HepG2 (cell line): ENCODE measurements at regions not wholly inside any gene's neighbourhood (a gene's known extent, or its start where the extent isn't known, plus 50 kb on each side); places are given as distances from the start of the nearest gene placed in this dataset.

Experiments
- ATAC-seq: fragments of 200-7000 bp; cut with Tn5 transposase; 3 replicates; pipeline ENCODE4 v1.9.1; 2020; ENCODE audit warnings: mild to moderate bottlenecking, moderate library complexity
- BruUV-seq: library from RNA; stranded (reverse); fragments of 400-500 nt; replicated peaks from 2 replicates; lab custom pipeline; 2021; lab: Mats Ljungman, UMichigan
- CTCF ChIA-PET: fragments of 300-600 bp; formaldehyde crosslinking; extraction: SDS; loops from one replicate; lab custom pipeline; 2021; ENCODE audit warnings: low total read pairs, inconsistent platforms, low intra/inter-chr PET ratio; lab: Yijun Ruan, JAX
- POLR2A ChIA-PET: fragments of 350-600 bp; sonication (Branson Sonifier 250); formaldehyde crosslinking; loops from one replicate; lab custom pipeline; 2020; ENCODE audit warnings: antibody characterized with exemption, inconsistent platforms; lab: Yijun Ruan, JAX
- DNase-seq: peaks from one replicate; pipeline ENCODE4 v3.0.0-alpha.2; 2015; ENCODE audit warnings: low spot score
- FAIRE-seq: peaks from 3 replicates; lab custom pipeline; 2011; peaks lifted over from hg19 to GRCh38; lab: Jason Lieb, UNC
- H2AFZ ChIP-seq: one replicate; pipeline ENCODE4 v1.6.1; 2011; ENCODE audit warnings: low read length, inconsistent platforms
- H3K27ac ChIP-seq: fragments of 300-600 bp; 3 replicates; pipeline ENCODE4 v1.8.0; 2011; ENCODE audit warnings: mixed run types, mild to moderate bottlenecking, mixed read lengths, low read length, inconsistent platforms; ENCODE audit not compliant: insufficient read depth; ENCODE audit errors: extremely low read length
- H3K27me3 ChIP-seq, 2 experiments: fragments of 200-600 bp in 1 of 2; 2 replicates in 1 of 2; 3 replicates in 1 of 2; pipeline versions ENCODE4 v1.6.0 to v1.8.0; 2011; ENCODE audit warnings: low read length in 2 of 2, mild to moderate bottlenecking in 2 of 2, moderate library complexity in 2 of 2, inconsistent platforms in 1 of 2; ENCODE audit not compliant: insufficient read depth in 2 of 2, control insufficient read depth in 1 of 2
- H3K36me3 ChIP-seq, 2 experiments: fragments of 200-600 bp in 1 of 2; replicated peaks in 1 of 2; 2 replicates in 1 of 2; 3 replicates in 1 of 2; pipeline versions ENCODE4 v1.5.1 to v1.8.0; 2011; ENCODE audit warnings: low read length in 2 of 2, inconsistent platforms in 1 of 2; ENCODE audit not compliant: insufficient read depth in 2 of 2, control insufficient read depth in 1 of 2
- H3K4me1 ChIP-seq: 2 replicates; pipeline ENCODE4 v1.5.1; 2012; ENCODE audit warnings: low read length, inconsistent platforms; ENCODE audit not compliant: insufficient read depth
- H3K4me2 ChIP-seq: 2 replicates; pipeline ENCODE4 v1.6.0; 2011; ENCODE audit warnings: low read depth, low read length, inconsistent platforms
- H3K4me3 ChIP-seq, 3 experiments: fragments of 200-600 bp in 1 of 3; sonication (generic), shearing (Covaris generic) in 1 of 3; replicated peaks in 1 of 3; 2 replicates each; pipeline ENCODE4 v1.5.1; 2011 to 2016; ENCODE audit warnings: low read length in 3 of 3, inconsistent platforms in 2 of 3, low read depth in 2 of 3, mild to moderate bottlenecking in 2 of 3, control low read depth in 1 of 3, mixed read lengths in 1 of 3; ENCODE audit not compliant: insufficient read depth in 1 of 3
- H3K79me2 ChIP-seq: one replicate; pipeline ENCODE4 v1.6.1; 2011; ENCODE audit warnings: low read length, inconsistent platforms; ENCODE audit not compliant: insufficient read depth
- H3K9ac ChIP-seq: 2 replicates; pipeline ENCODE4 v1.6.0; 2011; ENCODE audit warnings: mild to moderate bottlenecking, low read depth, low read length, inconsistent platforms; ENCODE audit not compliant: insufficient read depth
- H3K9me3 ChIP-seq: 2 replicates; pipeline ENCODE4 v1.5.1; 2012; ENCODE audit warnings: mild to moderate bottlenecking, low read length
- H4K20me1 ChIP-seq: 2 replicates; pipeline ENCODE4 v1.6.0; 2011; ENCODE audit warnings: inconsistent platforms, mild to moderate bottlenecking, low read length, moderate library complexity; ENCODE audit not compliant: insufficient read depth
- ARNTL ChIP-seq: sonication (generic); formaldehyde crosslinking; IDR thresholded peaks from 2 replicates; pipeline ENCODE4 v1.4.0; 2020; ENCODE audit warnings: mild to moderate bottlenecking, missing genetic modification reagents
- CBFB ChIP-seq: sonication (generic); formaldehyde crosslinking; IDR thresholded peaks from 2 replicates; pipeline ENCODE4 v1.4.0; 2020; ENCODE audit warnings: missing genetic modification reagents
- CENPX ChIP-seq: sonication (generic); formaldehyde crosslinking; IDR thresholded peaks from 2 replicates; pipeline ENCODE4 v1.9.0; 2021; ENCODE audit warnings: mild to moderate bottlenecking, missing genetic modification reagents, moderate library complexity
- CHD4 ChIP-seq: fragments of 200-600 bp; sonication (generic); IDR thresholded peaks from 2 replicates; pipeline ENCODE4 v1.7.0; 2017; ENCODE audit warnings: mild to moderate bottlenecking, low read length, borderline replicate concordance
- HOXA5 ChIP-seq: sonication (generic); formaldehyde crosslinking; IDR thresholded peaks from 2 replicates; pipeline ENCODE4 v1.4.0; 2020; ENCODE audit warnings: missing genetic modification reagents
- MAX ChIP-seq: IDR thresholded peaks from 2 replicates; pipeline ENCODE4 v1.6.1; 2012; ENCODE audit warnings: inconsistent platforms
- NR2F1 ChIP-seq, 2 experiments: fragments of 450-650 bp in 1 of 2; formaldehyde crosslinking in 1 of 2; IDR thresholded peaks; 2 replicates each; pipeline versions ENCODE4 v1.5.0 to v1.6.1; 2016 to 2020; ENCODE audit warnings: mild to moderate bottlenecking in 1 of 2, missing compliant biosample characterization in 1 of 2, missing genetic modification reagents in 1 of 2, moderate library complexity in 1 of 2
- PCBP2 ChIP-seq: fragments of 200-400 bp; formaldehyde crosslinking; optimal IDR thresholded peaks from 2 replicates; pipeline ENCODE3; 2018; ENCODE audit warnings: low read length, low read depth; ENCODE audit not compliant: poor library complexity, severe bottlenecking
- RBM22 ChIP-seq: fragments of 200-400 bp; formaldehyde crosslinking; optimal IDR thresholded peaks from 2 replicates; pipeline ENCODE3; 2017; ENCODE audit warnings: mild to moderate bottlenecking, low read length, moderate library complexity
- ZFP91 ChIP-seq: sonication (generic); formaldehyde crosslinking; IDR thresholded peaks from 2 replicates; pipeline ENCODE4 v1.9.0; 2022; ENCODE audit warnings: missing genetic modification reagents, mild to moderate bottlenecking, borderline replicate concordance
- ZNF18 ChIP-seq: sonication (generic); formaldehyde crosslinking; IDR thresholded peaks from 2 replicates; pipeline ENCODE4 v1.8.0; 2022; ENCODE audit warnings: mild to moderate bottlenecking, missing genetic modification reagents; ENCODE audit not compliant: insufficient replicate concordance
- ZNF256 ChIP-seq: sonication (generic); formaldehyde crosslinking; conservative IDR thresholded peaks from 2 replicates; pipeline ENCODE4 v1.4.0; 2020; ENCODE audit warnings: missing genetic modification reagents
- ZNF766 ChIP-seq: sonication (generic); formaldehyde crosslinking; IDR thresholded peaks from 2 replicates; pipeline ENCODE4 v1.5.0; 2020; ENCODE audit warnings: missing genetic modification reagents, borderline replicate concordance
- WGBS: methylation state at CpG from one replicate; pipeline ENCODE4 v1.1.6; 2017; ENCODE audit warnings: low lambda C conversion rate; 5-methylcytosine and 5-hydroxymethylcytosine counted together
- in situ Hi-C: cut with HindIII; loops from 2 replicates; pipeline ENCODE4 v1.10.0; 2017; ENCODE audit warnings: low pct_unique_long_range_greater_than_20kb; ENCODE audit not compliant: extremely low pct_ligation_motif_present
- intact Hi-C: fragments of 100-400 bp; cut with micrococcal nuclease; formaldehyde crosslinking; loops from one replicate; pipeline ENCODE4 v1.10.0; 2022; ENCODE audit not compliant: unreplicated experiment

GRCh38 chr6:26312096-26312463 is 52.9 kb upstream of the BTN3A2 start (continued):
- TF ChIP-seq ZNF18 (CRISPR knock-in tag) (peak; percentile 48), CENPX (CRISPR knock-in tag) (no peak), PCBP2 (no peak), NR2F1 (CRISPR knock-in tag; IDR thresholded peaks at IDR 0.05) (no peak)

GRCh38 chr6:26312501-26313397 is 52.2 kb upstream of the BTN3A2 start:
- Histone ChIP-seq H2AFZ (peak overlapping the region; percentile 92), H3K9me3 (no peaks in the 10 kb centered on the region), H3K9ac (peak overlapping the region; percentile 71), H3K4me1 (peaks cover 72% of the 10 kb centered on the region), H3K27ac (peak overlapping the region; percentile 55), H4K20me1 (no peaks in the 10 kb centered on the region), H3K4me3 (peak overlapping the region; percentile 67 to 80 (median 67)), H3K27me3 (no peaks in the 10 kb centered on the region), H3K79me2 (no peaks in the 10 kb centered on the region), H3K36me3 (no peaks in the 10 kb centered on the region), H3K4me2 (peak overlapping the region; percentile 96)
- 1% methylated on average over 34 of the region's 34 CpGs for WGBS
- ChIA-PET POLR2A (interaction anchor here (1.0 to 2.3 kb wide), 3 partner anchors 10 to 96 kb away, joined by 3 to 10 read pairs (median 7); a partner anchor contains a TSS), CTCF (no interaction called here)
- no TSS peak for BruUV-seq
- in situ Hi-C loops (loop anchor here (10.0 to 25.0 kb wide), 2 partner anchors 138 to 1200 kb away; no protein-coding TSS in a partner anchor), intact Hi-C loops (loop anchor here (1.0 to 10.0 kb wide), 4 partner anchors 10 to 248 kb away; a partner anchor contains a TSS)
- peak; percentile 77 for ATAC-seq
- no peak for FAIRE-seq
- DNase-seq: peak; percentile 92
- TF ChIP-seq ZNF766 (CRISPR knock-in tag): peak; percentile 34; the same call in 1 of the 2 replicates
- peak; percentile 70; the same call in 1 of the 2 replicates for TF ChIP-seq CHD4
- TF ChIP-seq ZNF256 (CRISPR knock-in tag): 0 out of 2 replicates have a peak, but pooled peaks have one; percentile 22
- TF ChIP-seq RBM22: peak; percentile 94
- TF ChIP-seq ARNTL (CRISPR knock-in tag): no peak
- TF ChIP-seq ZFP91 (CRISPR knock-in tag): peak; percentile 66
- TF ChIP-seq HOXA5 (CRISPR knock-in tag): peak; percentile 90
- peak; percentile 85 for TF ChIP-seq CBFB (CRISPR knock-in tag)
- peak; percentile 51 for TF ChIP-seq MAX
